Sigmoid colon (tissue), 6 donors: ENCODE measurements at regions not wholly inside any gene's neighbourhood (a gene's known extent, or its start where the extent isn't known, plus 50 kb on each side); places are given as distances from the start of the nearest gene placed in this dataset.
"Not testable (repeated sequence)": the region's sequence is repeated elsewhere in the genome, so short reads cannot be mapped to it uniquely, and the experiment has no call there.

Source experiments
- DNase-seq: peaks from one replicate; pipeline ENCODE4 v3.0.0-alpha.2; 2019
- H3K27ac ChIP-seq, 4 donors: fragments of 200-600 bp; sonication (generic); one replicate each; pipeline ENCODE4 v1.5.1; 2016 to 2019; ENCODE audit warnings: mild to moderate bottlenecking in 1 of 4
- H3K27me3 ChIP-seq, 3 donors: fragments of 200-600 bp; sonication (generic); one replicate each; pipeline ENCODE4 v1.5.1; 2019; ENCODE audit warnings: mild to moderate bottlenecking in 1 of 3
- H3K36me3 ChIP-seq, 4 donors: fragments of 200-600 bp; sonication (generic); one replicate each; pipeline ENCODE4 v1.5.1; 2016 to 2019
- H3K4me1 ChIP-seq, 4 donors: fragments of 200-600 bp; sonication (generic); one replicate each; pipeline ENCODE4 v1.5.1; 2017 to 2019
- H3K4me3 ChIP-seq, 4 donors: fragments of 200-600 bp; sonication (generic); one replicate each; pipeline ENCODE4 v1.5.1; 2017 to 2019; ENCODE audit warnings: mild to moderate bottlenecking in 2 of 4, moderate library complexity in 1 of 4
- H3K9me3 ChIP-seq, 4 donors: fragments of 200-600 bp in 3 of 4; sonication (generic) in 3 of 4; one replicate each; pipeline versions ENCODE4 v1.5.1 to v1.6.1; 2013 to 2019
- EP300 ChIP-seq, 4 donors: sonication (generic); formaldehyde crosslinking; IDR thresholded peaks; one replicate each; pipeline ENCODE4 v1.6.1; 2017; ENCODE audit warnings: antibody characterized with exemption in 4 of 4
- POLR2A ChIP-seq, 2 donors: fragments of 450-650 bp; IDR thresholded peaks; one replicate each; pipeline ENCODE4 v1.6.1; 2016; ENCODE audit warnings: antibody characterized with exemption in 2 of 2, mild to moderate bottlenecking in 2 of 2, moderate library complexity in 2 of 2
- POLR2AphosphoS5 ChIP-seq, 4 donors: sonication (generic); formaldehyde crosslinking; IDR thresholded peaks; one replicate each; pipeline ENCODE4 v1.6.1; 2017; ENCODE audit warnings: antibody characterized with exemption in 4 of 4
- WGBS, 2 donors: extraction: QIAGEN DNeasy Blood & Tissue Kit; methylation state at CpG; one replicate each; pipeline ENCODE4 v1.1.7; 2013; 5-methylcytosine and 5-hydroxymethylcytosine counted together
- intact Hi-C: fragments of 100-400 bp; cut with DNase I; formaldehyde crosslinking; loops from one replicate; pipeline ENCODE4 v1.15.1; 2023
- TF ChIP-seq, protein P1 (sequence below), 4 experiments: fragments of 450-650 bp in 3 of 4; fragments of 200-600 bp in 1 of 4; IDR thresholded peaks; one replicate each; pipeline ENCODE4 v1.5.1; 2016 to 2019; ENCODE audit warnings: antibody characterized with exemption in 4 of 4, mild to moderate bottlenecking in 3 of 4, moderate library complexity in 2 of 4
- donor health status: healthy with polysubstance abuse.
- donor health status: healthy.

DNA sequence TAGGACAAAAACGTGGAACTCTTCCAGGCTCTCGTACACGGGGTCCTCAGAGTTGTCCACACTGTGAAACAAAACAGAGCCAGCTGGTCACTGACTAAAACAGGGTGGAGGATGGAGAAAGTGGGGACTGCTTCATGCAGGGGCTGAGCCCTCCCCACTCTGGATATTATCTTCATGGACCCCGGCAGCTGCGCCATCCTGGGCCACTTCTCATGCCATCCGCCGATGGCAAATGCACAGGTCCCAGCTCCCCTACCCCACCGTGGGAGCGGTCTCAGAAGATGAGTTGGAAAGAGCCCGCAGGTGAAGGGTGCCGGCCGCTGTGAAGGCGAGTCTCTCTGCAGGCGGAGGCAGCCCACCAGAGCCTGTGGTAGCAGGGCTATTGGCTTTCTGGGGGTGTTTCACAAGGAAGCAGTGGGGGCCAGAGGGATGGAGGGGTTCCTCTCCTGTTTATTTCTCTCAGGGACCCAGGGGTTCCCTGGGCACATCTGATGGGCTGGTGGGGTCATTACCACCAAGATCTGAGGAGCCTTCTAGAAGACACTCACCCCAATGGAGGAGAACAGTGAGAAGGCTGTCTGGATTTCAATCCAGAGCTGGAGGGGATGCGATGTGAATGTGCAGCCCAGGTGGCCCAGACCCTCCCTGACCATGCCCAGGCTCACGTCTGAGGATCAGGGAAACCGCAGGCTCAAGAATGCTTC lies 177.3 kb downstream of the KLF13 start:
- no peaks in the 10 kb centered on the region for H3K36me3 ChIP-seq
- no peaks in the 10 kb centered on the region for H3K27me3 ChIP-seq
- no peaks in the 10 kb centered on the region for H3K4me1 ChIP-seq
- no peak for TF ChIP-seq EP300 (IDR thresholded peaks at IDR 0.05)
- TF ChIP-seq POLR2AphosphoS5 (IDR thresholded peaks at IDR 0.05) = no peak
- H3K4me3 ChIP-seq = no peak overlapping the region
- no peaks in the 10 kb centered on the region for H3K9me3 ChIP-seq
- intact Hi-C loops = no loop called here
- WGBS, 2 donors = 94 to 95% methylated on average over 17 of the region's 17 CpGs
- DNase-seq = no peak
- no peak overlapping the region for H3K27ac ChIP-seq

DNA sequence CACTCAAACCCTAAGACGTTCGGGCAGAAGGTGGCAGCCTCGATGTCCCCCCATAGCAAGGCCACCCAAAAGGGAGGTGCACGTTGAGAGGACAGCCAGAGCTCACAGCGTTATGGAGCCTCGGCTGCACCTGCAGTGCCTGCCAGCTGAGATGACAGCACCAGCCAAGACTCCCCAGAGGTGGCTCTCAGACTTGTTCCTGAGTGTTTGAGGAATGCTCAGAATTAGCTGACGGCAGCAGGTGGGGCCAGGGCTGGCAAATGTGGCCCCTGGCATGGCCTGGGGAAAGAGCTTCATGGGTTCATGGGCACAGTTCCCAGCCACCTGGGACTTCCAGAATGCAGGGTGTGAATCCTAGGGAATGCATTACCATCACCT lies 177.8 kb downstream of the KLF13 start:
- Histone ChIP-seq H3K36me3 (no peaks in the 10 kb centered on the region), H3K9me3 (no peaks in the 10 kb centered on the region), H3K4me3 (no peak overlapping the region), H3K27me3 (no peaks in the 10 kb centered on the region), H3K4me1 (no peaks in the 10 kb centered on the region), H3K27ac (no peak overlapping the region)
- TF ChIP-seq EP300 (IDR thresholded peaks at IDR 0.05) (no peak), POLR2A (IDR thresholded peaks at IDR 0.05) (no peak), POLR2AphosphoS5 (IDR thresholded peaks at IDR 0.05) (no peak)
- TF ChIP-seq, protein P1, sequence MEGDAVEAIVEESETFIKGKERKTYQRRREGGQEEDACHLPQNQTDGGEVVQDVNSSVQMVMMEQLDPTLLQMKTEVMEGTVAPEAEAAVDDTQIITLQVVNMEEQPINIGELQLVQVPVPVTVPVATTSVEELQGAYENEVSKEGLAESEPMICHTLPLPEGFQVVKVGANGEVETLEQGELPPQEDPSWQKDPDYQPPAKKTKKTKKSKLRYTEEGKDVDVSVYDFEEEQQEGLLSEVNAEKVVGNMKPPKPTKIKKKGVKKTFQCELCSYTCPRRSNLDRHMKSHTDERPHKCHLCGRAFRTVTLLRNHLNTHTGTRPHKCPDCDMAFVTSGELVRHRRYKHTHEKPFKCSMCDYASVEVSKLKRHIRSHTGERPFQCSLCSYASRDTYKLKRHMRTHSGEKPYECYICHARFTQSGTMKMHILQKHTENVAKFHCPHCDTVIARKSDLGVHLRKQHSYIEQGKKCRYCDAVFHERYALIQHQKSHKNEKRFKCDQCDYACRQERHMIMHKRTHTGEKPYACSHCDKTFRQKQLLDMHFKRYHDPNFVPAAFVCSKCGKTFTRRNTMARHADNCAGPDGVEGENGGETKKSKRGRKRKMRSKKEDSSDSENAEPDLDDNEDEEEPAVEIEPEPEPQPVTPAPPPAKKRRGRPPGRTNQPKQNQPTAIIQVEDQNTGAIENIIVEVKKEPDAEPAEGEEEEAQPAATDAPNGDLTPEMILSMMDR (IDR thresholded peaks at IDR 0.05) = no peak
- intact Hi-C loops = no loop called here
- 78 to 84% methylated on average over 7 of the region's 7 CpGs for WGBS, 2 donors
- no peak for DNase-seq

DNA sequence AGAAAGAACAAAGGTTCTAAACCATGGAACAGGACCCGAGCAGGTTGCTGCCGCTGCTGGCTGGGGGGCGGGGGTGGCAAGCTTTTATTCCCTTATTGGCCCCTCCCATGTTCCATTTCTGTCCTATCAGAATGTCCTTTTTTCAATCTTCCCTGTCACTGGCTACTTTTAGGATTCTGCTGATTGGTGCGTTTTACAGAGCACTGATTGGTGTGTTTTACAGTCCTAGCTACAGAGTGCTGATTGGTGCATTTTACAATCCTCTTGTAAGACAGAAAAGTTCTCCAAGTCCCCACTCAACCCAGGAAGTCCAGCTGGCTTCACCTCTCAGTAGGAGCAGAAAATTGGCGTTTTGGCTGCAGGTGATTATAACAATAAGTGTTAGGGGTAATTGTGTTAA lies 180.9 kb downstream of the KLF13 start:
- H3K9me3 ChIP-seq, H3K4me3 ChIP-seq, intact Hi-C loops, H3K36me3 ChIP-seq, DNase-seq, H3K27me3 ChIP-seq, H3K4me1 ChIP-seq, H3K27ac ChIP-seq: not testable (repeated sequence)
- WGBS, 2 donors = 73 to 84% methylated on average over 5 of the region's 5 CpGs

DNA sequence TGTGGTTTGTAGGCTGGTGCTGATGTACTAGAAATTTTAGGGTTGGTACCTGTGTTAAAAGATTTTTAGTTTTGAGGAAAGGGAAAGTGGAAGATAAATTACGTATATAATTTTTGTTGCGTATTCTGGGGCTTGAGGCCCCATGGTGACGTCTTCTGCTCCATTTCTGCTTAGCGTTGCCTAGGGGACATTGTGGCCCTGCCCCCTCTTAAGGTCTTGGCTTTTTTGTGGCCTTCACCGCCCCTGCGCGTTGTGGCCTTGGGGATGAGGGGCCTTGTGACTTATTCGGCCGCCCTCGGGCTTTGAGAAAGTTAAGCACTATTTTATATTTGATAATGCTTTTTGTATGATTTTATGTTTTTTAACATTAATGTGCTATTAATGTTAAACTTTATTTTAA lies 182.0 kb downstream of the KLF13 start:
- Histone ChIP-seq H3K27ac (no peak overlapping the region), H3K9me3 (no peaks in the 10 kb centered on the region), H3K36me3 (no peaks in the 10 kb centered on the region), H3K4me3 (no peak overlapping the region), H3K4me1 (no peaks in the 10 kb centered on the region), H3K27me3 (no peaks in the 10 kb centered on the region)
- 94 to 95% methylated on average over 10 of the region's 10 CpGs for WGBS, 2 donors
- TF ChIP-seq POLR2AphosphoS5 (IDR thresholded peaks at IDR 0.05) = no peak
- DNase-seq = no peak
- intact Hi-C loops = no loop called here

DNA sequence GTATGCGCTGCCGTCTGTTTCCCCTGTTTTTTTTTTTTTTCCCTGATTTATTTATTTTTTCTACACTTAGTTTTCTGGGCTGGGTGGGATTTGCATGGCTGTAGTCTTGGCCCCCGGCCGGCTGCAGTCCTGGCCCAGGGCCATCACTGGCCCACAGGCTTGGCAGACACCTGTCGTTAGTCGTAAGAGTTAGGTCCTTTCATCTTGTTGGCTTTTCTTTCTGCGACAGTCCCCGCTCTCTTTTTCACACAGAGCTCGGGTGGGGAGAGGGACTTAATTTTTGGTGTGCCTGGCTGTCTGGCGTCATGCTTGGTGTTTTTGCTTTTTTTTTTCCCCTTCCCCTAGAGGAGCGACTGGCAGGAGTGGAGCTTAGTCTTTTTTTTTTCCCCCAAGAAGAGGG lies 183.4 kb downstream of the KLF13 start:
- H3K27me3 ChIP-seq = no peaks in the 10 kb centered on the region
- no peak for DNase-seq
- no peak overlapping the region for H3K27ac ChIP-seq
- H3K4me1 ChIP-seq = no peaks in the 10 kb centered on the region
- no peak for TF ChIP-seq EP300 (IDR thresholded peaks at IDR 0.05)
- TF ChIP-seq POLR2A (IDR thresholded peaks at IDR 0.05) = no peak
- TF ChIP-seq, protein P1 (IDR thresholded peaks at IDR 0.05) = no peak
- TF ChIP-seq POLR2AphosphoS5 (IDR thresholded peaks at IDR 0.05) = no peak
- H3K9me3 ChIP-seq = no peaks in the 10 kb centered on the region
- H3K36me3 ChIP-seq = no peaks in the 10 kb centered on the region
- intact Hi-C loops = no loop called here
- no peak overlapping the region for H3K4me3 ChIP-seq
- 76 to 86% methylated on average over 11 of the region's 11 CpGs for WGBS, 2 donors

DNA sequence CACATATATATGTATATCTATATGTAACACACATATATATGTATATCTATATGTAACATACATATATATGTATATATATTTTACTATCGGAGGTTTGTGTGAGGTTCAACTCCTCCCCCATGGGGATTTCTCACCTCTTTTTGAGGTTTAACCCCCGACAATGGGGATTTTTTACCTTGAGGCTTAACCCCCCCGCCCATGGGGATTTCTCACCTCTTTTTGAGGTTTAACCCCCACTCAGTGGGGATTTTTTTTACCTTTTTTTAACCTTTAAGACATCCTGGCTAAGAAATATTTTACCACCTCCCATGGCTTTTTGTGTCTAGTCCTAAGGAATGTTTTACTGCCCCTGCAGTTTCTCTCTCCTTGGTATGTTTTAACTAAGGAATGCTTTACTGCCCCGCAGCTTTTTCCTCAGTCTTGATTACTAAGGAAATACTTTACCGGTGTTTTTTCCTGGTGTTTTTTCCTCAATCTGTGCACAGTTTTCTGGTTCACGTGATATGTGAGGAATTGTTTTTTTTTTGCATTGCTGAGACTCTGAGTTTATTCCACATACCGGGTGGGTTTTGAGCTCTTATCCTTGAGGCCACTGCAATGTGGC lies 185.2 kb downstream of the KLF13 start:
- 53 to 75% methylated on average over 7 of the region's 7 CpGs for WGBS, 2 donors
- no peaks in the 10 kb centered on the region for H3K4me1 ChIP-seq
- no peaks in the 10 kb centered on the region for H3K27me3 ChIP-seq
- no peak for TF ChIP-seq POLR2AphosphoS5 (IDR thresholded peaks at IDR 0.05)
- no peak for TF ChIP-seq POLR2A (IDR thresholded peaks at IDR 0.05)
- no peak for TF ChIP-seq EP300 (IDR thresholded peaks at IDR 0.05)
- TF ChIP-seq, protein P1 (IDR thresholded peaks at IDR 0.05) = no peak
- no peaks in the 10 kb centered on the region for H3K9me3 ChIP-seq
- H3K27ac ChIP-seq = no peak overlapping the region
- H3K4me3 ChIP-seq = no peak overlapping the region
- H3K36me3 ChIP-seq = no peaks in the 10 kb centered on the region
- DNase-seq = no peak
- intact Hi-C loops = no loop called here
